ENCODE measurements at regions not wholly inside any gene's neighbourhood (a gene's known extent, or its start where the extent isn't known, plus 50 kb on each side); places are given as distances from the start of the nearest gene placed in this dataset.
"Not testable (repeated sequence)": the region's sequence is repeated elsewhere in the genome, so short reads cannot be mapped to it uniquely, and the experiment has no call there.

DNA sequence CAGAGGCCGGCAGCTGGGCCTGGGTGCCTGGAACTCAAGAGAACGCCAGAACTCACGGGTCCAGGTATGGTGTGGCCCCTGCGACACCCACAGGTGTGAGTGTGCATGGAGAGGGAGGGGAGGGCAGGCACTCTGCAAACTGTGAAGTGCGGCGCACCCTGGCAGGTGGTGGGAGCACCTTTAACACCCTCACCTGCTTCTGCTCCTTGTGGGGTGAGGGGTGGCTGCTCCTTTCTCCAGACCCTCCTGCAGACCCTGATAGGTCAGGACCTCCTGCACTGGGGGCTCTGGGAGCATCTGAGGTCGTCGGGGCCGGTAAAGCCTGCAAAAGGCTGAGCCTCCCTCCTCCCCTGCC lies 324.7 kb upstream of the SFSWAP start:
- intact Hi-C loops (cut with micrococcal nuclease), result no loop called here
- Mint-ChIP-seq H3K4me1 (ENCODE audit: low read depth) (no peaks in the 10 kb centered on the region), H3K27ac (no peak overlapping the region), H3K36me3 (ENCODE audit: low read depth) (no peaks in the 10 kb centered on the region), H3K9me3 (no peaks in the 10 kb centered on the region), H3K27me3 (peaks cover 5% of the 10 kb centered on the region), H3K4me3 (no peak overlapping the region)

DNA sequence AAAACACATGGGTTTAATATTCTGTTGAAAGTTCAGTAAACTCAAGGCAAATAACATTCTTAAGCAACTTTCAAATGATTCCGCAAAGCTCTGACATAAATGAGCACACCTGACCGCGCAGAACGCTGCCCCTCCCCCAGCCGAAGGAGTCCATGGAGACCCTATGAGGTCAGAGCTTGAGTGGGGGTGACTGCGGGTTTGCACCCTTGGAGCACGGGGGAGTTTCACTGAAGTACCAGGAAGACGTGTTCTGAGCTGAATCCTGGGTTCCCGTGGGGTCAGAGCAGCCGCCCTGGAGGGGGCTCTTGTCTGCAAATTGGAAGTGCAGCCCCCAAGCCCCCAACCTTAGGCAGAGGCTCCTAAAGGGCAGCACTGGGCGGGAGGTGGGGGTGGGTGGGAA lies 324.1 kb upstream of the SFSWAP start:
- Mint-ChIP-seq H3K27ac (no peak overlapping the region), H3K4me3 (no peak overlapping the region), H3K27me3 (peaks cover 5% of the 10 kb centered on the region), H3K36me3 (ENCODE audit: low read depth) (no peaks in the 10 kb centered on the region), H3K9me3 (no peaks in the 10 kb centered on the region), H3K4me1 (ENCODE audit: low read depth) (no peaks in the 10 kb centered on the region)
- intact Hi-C loops (cut with micrococcal nuclease), result no loop called here

- no peaks in the 10 kb centered on the region for H3K36me3 Mint-ChIP-seq (ENCODE audit: low read depth)
- H3K4me3 Mint-ChIP-seq, result no peak overlapping the region
- H3K27me3 Mint-ChIP-seq, result peaks cover 5% of the 10 kb centered on the region
- H3K27ac Mint-ChIP-seq, result no peak overlapping the region
- no peaks in the 10 kb centered on the region for H3K9me3 Mint-ChIP-seq
- no peaks in the 10 kb centered on the region for H3K4me1 Mint-ChIP-seq (ENCODE audit: low read depth)
- intact Hi-C loops (cut with micrococcal nuclease), result no loop called here
Measured at GRCh38 chr12:131387281-131388163, 323.4 kb upstream of the SFSWAP start.

GRCh38 chr12:131388164-131389053 lies 322.5 kb upstream of the SFSWAP start:
- H3K9me3 Mint-ChIP-seq; H3K27me3 Mint-ChIP-seq; H3K27ac Mint-ChIP-seq; H3K4me1 Mint-ChIP-seq (ENCODE audit: low read depth); intact Hi-C loops (cut with micrococcal nuclease); H3K4me3 Mint-ChIP-seq; H3K36me3 Mint-ChIP-seq (ENCODE audit: low read depth): not testable (repeated sequence)

DNA sequence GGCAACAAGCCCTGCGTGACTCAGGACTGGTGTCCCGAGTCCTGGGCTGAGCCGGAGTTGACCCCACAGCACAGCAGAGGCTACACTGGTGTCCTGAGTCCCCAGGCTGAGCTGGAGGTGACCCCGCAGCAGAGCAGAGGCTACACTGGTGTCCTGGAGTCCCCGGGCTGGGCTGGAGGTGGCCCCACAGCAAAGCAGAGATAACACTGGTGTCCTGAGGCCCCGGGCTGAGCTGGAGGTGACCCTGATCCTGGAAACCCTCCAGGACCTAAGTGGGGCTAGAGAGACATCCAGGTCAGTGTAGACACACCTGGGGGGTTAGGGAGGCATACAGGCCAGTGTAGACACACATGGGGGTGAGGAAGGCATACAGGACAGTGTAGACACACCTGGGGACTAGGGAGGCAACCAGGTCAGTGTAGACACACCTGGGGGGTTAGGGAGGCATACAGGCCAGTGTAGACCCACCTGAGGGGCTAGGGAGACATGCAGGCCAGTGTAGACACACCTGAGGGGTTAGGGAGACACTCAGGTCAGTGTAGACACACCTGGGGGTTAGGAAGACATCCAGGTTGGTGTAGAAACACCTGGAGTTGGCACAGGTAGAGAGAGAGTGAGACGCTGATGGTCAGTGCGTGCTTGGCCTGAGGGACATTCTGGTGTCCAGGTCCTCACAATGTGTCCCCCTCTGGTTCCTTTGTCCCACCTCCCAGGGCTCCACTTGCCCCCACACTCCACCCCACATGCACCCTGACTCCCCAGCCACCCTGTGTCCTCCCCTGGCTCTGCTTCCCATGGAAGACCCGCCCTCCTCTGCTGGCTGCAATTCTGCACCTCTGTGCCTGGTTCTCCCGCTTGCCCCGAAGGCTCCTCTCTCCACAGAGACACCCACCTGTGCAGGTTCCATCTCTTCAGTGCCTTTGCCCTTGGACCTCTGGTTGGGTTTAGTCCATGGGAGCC lies 321.6 kb upstream of the SFSWAP start:
- no peaks in the 10 kb centered on the region for H3K36me3 Mint-ChIP-seq (ENCODE audit: low read depth)

GRCh38 chr12:131390412-131391334 lies 320.2 kb upstream of the SFSWAP start:
- Mint-ChIP-seq H3K9me3 (no peaks in the 10 kb centered on the region), H3K27me3 (peaks cover 4% of the 10 kb centered on the region), H3K4me1 (ENCODE audit: low read depth) (no peaks in the 10 kb centered on the region), H3K4me3 (no peak overlapping the region), H3K27ac (no peak overlapping the region), H3K36me3 (ENCODE audit: low read depth) (no peaks in the 10 kb centered on the region)
- intact Hi-C loops (cut with micrococcal nuclease), result no loop called here

More for the DNA sequence above, 321.6 kb upstream of the SFSWAP start:
- H3K27ac Mint-ChIP-seq, result no peak overlapping the region
- intact Hi-C loops (cut with micrococcal nuclease), result no loop called here
- H3K27me3 Mint-ChIP-seq, result peaks cover 5% of the 10 kb centered on the region
- no peaks in the 10 kb centered on the region for H3K4me1 Mint-ChIP-seq (ENCODE audit: low read depth)
- H3K9me3 Mint-ChIP-seq, result no peaks in the 10 kb centered on the region
- H3K4me3 Mint-ChIP-seq, result no peak overlapping the region

DNA sequence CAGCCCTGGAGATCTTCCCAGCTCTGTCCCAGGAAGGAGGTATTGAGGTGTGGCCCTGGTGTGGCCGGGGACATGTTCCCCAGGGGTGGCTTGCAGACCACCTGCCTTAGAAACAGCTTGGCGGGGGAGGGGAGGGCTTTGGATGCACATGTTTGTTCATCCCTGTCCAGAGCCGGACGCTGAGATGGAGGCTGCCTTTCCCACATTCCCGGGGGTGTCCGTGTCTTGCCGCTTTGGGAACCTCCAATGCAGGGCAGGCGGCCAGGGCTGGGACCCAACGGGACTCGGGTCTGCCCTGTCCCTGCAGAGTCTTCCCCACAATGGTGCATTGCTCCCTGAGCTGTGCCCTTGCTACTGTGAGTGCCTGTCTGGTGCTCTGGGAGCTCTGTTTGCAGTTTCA lies 319.5 kb upstream of the SFSWAP start:
- H3K27me3 Mint-ChIP-seq, result peaks cover 4% of the 10 kb centered on the region
- no peaks in the 10 kb centered on the region for H3K36me3 Mint-ChIP-seq (ENCODE audit: low read depth)
- H3K9me3 Mint-ChIP-seq, result no peaks in the 10 kb centered on the region
- H3K4me1 Mint-ChIP-seq (ENCODE audit: low read depth), result no peaks in the 10 kb centered on the region
- no peak overlapping the region for H3K27ac Mint-ChIP-seq
- intact Hi-C loops (cut with micrococcal nuclease), result no loop called here
- H3K4me3 Mint-ChIP-seq, result no peak overlapping the region

DNA sequence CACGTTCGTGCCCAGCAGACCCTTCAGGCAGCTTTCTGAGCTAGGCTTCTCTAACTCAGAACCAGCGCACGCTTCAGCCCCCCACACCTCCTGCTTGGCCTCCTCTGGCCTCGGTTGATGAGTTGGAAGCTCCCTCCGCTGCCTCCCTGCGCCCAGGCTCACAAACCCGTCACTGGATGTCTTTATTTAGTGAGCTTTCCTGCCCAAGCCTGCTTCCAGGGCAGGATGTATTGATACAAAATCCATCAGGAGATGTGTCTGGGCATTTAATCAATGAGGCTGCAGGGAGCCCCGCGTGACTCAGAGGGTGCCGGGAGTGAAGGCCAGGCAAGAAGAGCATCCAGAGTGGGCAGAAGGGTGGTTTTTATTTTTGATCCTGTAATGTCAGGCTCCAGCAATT lies 316.1 kb upstream of the SFSWAP start:
- H3K36me3 Mint-ChIP-seq (ENCODE audit: low read depth); H3K4me3 Mint-ChIP-seq; H3K27ac Mint-ChIP-seq; intact Hi-C loops (cut with micrococcal nuclease); H3K4me1 Mint-ChIP-seq (ENCODE audit: low read depth); H3K27me3 Mint-ChIP-seq: not testable (repeated sequence)
- H3K9me3 Mint-ChIP-seq, result peaks cover 14% of the 10 kb centered on the region

GRCh38 chr12:131395209-131395684 lies 315.6 kb upstream of the SFSWAP start:
- H3K4me3 Mint-ChIP-seq; H3K27ac Mint-ChIP-seq; intact Hi-C loops (cut with micrococcal nuclease); H3K27me3 Mint-ChIP-seq; H3K36me3 Mint-ChIP-seq (ENCODE audit: low read depth); H3K4me1 Mint-ChIP-seq (ENCODE audit: low read depth): not testable (repeated sequence)
- peaks cover 14% of the 10 kb centered on the region for H3K9me3 Mint-ChIP-seq

- H3K36me3 Mint-ChIP-seq (ENCODE audit: low read depth), result no peaks in the 10 kb centered on the region
- H3K27ac Mint-ChIP-seq, result no peak overlapping the region
- H3K9me3 Mint-ChIP-seq, result peaks cover 14% of the 10 kb centered on the region
- H3K4me1 Mint-ChIP-seq (ENCODE audit: low read depth), result no peaks in the 10 kb centered on the region
- no peak overlapping the region for H3K4me3 Mint-ChIP-seq
- H3K27me3 Mint-ChIP-seq, result no peaks in the 10 kb centered on the region
- intact Hi-C loops (cut with micrococcal nuclease), result no loop called here
Measured at GRCh38 chr12:131395971-131396573, 314.8 kb upstream of the SFSWAP start.

DNA sequence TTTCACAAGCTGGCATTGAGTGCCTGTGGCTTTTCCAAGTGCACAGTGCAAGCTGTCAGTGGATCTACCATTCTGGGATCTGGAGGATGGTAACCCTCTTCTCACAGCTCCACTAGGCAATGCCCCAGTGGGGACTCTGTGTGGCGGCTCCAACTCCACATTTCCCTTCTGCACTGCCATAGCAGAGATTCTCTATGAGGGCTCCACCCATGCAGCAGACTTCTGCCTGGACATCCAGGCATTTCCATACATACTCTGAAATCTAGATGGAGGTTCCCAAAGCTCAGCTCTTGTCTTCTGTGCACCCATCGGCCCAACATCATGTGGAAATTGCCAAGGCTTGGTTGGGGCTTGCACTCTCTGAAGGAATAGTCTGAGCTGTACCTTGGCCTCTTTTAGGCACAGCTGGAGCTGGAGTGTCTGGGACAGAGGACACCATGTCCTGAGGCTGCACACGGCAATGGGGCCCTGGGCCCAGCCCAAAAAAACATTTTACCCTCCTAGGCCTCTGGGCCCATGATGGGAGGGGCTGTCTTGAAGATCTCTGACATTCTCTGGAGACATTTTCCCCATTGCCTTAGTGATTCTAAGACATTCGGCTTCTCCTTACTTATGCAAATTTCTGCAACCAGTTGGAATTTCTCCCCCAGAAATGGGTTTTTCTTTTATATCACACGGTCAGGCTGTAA lies 313.3 kb upstream of the SFSWAP start:
- H3K9me3 Mint-ChIP-seq, result peaks cover 14% of the 10 kb centered on the region
- no peak overlapping the region for H3K27ac Mint-ChIP-seq
- H3K36me3 Mint-ChIP-seq (ENCODE audit: low read depth), result no peaks in the 10 kb centered on the region
- intact Hi-C loops (cut with micrococcal nuclease), result no loop called here
- no peaks in the 10 kb centered on the region for H3K4me1 Mint-ChIP-seq (ENCODE audit: low read depth)
- no peaks in the 10 kb centered on the region for H3K27me3 Mint-ChIP-seq
- H3K4me3 Mint-ChIP-seq, result no peak overlapping the region

DNA sequence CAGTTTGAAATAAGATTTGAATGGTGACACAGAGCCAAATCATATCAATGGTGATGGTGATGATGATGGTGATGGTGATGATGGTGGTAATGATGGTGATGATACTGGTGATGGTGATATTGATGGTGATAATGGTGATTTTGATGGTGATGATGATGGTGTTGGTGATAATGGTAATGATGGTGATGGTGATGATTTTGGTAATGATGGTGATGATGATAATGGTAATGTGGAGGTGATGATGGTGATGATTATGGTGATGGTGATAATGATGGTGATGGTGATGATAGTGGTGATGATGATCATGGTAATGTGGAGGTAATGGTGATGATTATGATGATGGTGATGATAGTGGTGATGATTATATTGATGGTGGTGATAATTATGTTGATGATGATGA lies 311.9 kb upstream of the SFSWAP start:
- Mint-ChIP-seq H3K27ac (no peak overlapping the region), H3K4me3 (no peak overlapping the region), H3K4me1 (ENCODE audit: low read depth) (no peaks in the 10 kb centered on the region), H3K9me3 (peaks cover 14% of the 10 kb centered on the region), H3K27me3 (no peaks in the 10 kb centered on the region), H3K36me3 (ENCODE audit: low read depth) (no peaks in the 10 kb centered on the region)
- intact Hi-C loops (cut with micrococcal nuclease), result no loop called here

Measured in dendritic cell treated with granulocyte-macrophage colony-stimulating factor and Interleukin-4, amounts not matched to agents 40 ng/mL and 50 ng/mL, for 4 days (primary cell).